UCSD-AML1 (cell line): ENCODE measurements at regions not wholly inside any gene's neighbourhood (a gene's known extent, or its start where the extent isn't known, plus 50 kb on each side); places are given as distances from the start of the nearest gene placed in this dataset.

Experiments
- DNase-seq: peaks from one replicate; lab custom pipeline; 2025; ENCODE audit not compliant: unreplicated experiment; lab: John Stamatoyannopoulos, UW

DNA sequence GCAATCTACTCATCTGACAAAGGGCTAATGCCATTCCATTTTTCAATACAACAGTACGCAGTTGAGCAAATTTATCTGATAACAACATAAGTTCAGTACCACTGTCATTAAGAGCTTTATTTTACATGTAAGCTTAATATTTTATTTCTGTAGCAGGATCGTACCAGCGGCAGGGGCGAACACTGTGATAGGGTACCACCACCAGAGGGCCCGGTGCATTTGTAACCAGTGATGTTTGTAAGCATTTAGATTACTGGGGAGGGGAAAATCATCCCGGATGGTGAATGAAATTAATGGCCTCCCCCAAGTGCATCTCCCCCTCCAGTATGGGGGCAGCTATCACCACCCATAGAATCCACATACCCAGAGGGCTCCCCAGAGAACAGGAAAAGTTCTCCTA is 179.0 kb downstream of the ADGRA3 start:
- no peak for DNase-seq

GRCh38 chr4:22334155-22334554 is 181.7 kb downstream of the ADGRA3 start:
- DNase-seq = no peak

GRCh38 chr4:22324422-22324821 is 191.4 kb downstream of the ADGRA3 start:
- DNase-seq = no peak

DNA sequence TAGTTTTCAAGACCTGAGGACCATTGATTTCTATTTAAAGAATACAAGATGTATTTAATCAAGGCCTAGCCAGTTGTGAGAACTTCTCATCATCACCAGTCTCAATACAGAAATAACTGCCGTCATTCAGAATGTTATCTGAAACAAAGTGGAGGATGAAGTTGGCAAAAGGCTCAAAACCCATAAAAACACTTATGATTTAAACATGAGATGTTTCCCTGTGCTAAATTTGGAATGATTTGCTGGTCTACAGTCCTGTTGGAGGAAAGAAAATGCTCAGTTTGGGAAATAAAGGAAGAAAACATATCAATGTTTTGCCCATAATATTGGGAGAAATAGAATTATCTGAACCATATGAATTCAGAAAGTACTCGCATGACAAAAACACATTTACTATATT is 192.2 kb downstream of the ADGRA3 start:
- DNase-seq = no peak

GRCh38 chr4:22322996-22323395 is 192.9 kb downstream of the ADGRA3 start:
- DNase-seq = no peak

- DNase-seq = no peak
Observed at GRCh38 chr4:22315628-22316027, 200.2 kb downstream of the ADGRA3 start.

- no peak for DNase-seq
Observed at GRCh38 chr4:22313976-22314375, 201.9 kb downstream of the ADGRA3 start.

- no peak for DNase-seq
Observed at GRCh38 chr4:22312113-22312512, 203.8 kb downstream of the ADGRA3 start.

DNA sequence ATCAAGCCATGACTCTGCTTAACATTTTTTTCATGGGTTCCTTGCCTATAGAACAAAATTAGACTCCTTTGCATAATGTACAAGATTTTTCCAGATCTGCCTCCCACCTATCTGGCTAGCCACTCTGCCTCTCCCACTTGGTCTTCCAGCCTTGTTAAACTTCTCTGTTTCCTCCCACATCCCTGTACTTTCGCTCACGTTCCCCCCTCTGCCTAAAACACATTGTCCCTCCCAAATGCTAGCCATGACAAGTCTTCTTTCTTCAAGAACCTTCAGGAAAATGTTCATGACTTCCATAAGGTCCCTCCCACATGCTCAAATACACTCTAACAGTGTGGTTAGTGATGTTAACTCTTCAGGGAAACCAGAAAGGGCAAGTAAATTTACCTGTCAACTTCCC is 214.6 kb downstream of the ADGRA3 start:
- DNase-seq = no peak

GRCh38 chr4:22299678-22300077 is 216.2 kb downstream of the ADGRA3 start:
- no peak for DNase-seq

- DNase-seq = no peak
Observed at GRCh38 chr4:22287631-22288030, 228.2 kb downstream of the ADGRA3 start.

DNA sequence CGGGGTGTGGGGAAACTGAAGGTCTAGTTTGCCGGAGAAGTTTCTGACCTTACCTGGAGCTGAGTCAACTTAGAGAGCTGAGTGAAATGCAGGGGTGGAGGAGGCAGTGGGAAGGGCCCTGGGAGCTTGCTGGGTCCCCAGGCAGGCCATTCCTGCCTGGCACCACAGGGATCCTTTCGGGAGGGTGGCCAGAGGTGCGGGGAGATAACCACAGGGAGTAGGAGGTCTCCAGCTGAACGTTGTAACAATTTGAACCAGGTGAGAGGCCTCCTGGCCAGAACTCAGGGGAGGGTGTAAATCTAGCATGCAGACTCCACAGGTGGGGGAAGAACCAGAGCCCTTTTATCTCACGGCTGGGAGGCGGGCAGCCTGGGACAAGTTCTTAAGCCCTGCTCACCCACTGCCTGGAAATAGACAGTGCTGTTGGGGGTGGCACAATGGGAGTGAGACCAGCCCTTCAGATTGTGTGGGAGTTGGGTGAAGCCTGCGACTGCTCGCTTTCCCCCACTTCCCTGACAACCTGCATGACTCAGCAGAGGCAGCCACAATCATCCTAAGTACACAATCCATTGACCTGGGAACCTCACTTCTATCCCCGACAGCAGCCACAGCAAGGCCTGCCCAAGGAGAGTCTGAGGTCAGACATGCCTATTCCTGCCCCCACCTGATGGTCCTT is 247.4 kb downstream of the ADGRA3 start:
- DNase-seq = no peak

GRCh38 chr4:22264261-22264660 is 251.6 kb downstream of the ADGRA3 start:
- DNase-seq = no peak

- no peak for DNase-seq
Observed at GRCh38 chr4:22253431-22253830, 262.4 kb downstream of the ADGRA3 start.

DNA sequence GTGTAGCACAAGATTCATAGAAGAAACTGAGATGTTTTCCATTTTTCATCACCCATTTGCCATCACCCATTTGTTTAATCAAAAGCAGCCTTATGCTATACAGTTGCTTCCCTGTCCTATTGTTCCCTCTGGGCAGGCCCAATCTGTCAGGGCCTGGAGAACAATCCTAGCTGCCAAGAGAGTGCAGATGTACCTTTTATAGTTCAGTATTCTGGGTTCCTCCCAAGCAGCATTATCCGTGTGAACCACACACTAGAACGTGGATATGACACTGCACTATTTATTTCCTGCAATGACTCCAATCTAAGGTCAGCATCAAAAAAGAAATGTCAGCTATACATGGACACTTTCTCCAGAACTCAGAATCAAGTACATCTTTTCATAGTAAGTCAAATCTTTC is 269.0 kb downstream of the ADGRA3 start:
- no peak for DNase-seq

DNA sequence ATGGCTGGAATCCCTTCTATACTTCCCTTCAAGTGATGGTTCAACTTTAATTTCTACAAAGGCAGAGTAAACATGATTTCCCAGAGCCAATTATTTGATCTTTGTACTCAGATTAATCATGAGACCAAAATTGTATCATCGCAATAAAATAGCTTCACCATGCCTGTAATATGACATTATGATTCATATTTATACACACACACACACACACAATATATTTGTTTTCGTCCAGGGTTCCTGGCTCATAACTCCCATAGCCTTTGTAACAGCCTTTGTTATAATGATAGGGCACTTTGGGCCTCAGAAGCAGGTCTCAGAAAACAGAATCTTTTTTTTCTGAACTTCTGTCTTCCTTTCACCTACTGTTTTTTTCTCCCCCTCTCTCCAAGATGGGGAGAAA is 270.6 kb downstream of the ADGRA3 start:
- DNase-seq = no peak

DNA sequence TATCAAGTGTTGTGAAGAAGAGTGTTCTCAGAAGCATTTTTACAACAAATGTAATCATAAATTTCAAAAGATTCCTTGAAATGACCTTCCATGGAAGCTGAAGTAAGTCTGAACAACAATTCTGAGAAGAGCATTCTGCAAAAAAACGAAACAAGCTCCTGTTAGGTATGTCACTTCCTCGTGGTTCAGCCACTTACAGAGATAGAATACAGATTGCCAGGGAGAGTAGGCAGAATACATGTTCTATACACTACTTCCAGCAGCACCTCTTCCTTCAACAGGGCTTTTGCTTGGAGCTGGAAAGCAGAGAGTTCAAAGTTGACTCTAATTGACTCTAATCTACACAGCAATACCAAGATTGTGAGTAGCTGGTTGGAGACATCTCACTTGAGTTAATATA is 274.5 kb downstream of the ADGRA3 start:
- no peak for DNase-seq

- no peak for DNase-seq
Observed at GRCh38 chr4:22240814-22241213, 275.1 kb downstream of the ADGRA3 start.

- DNase-seq = no peak
Observed at GRCh38 chr4:22238742-22239141, 277.1 kb downstream of the ADGRA3 start.

DNA sequence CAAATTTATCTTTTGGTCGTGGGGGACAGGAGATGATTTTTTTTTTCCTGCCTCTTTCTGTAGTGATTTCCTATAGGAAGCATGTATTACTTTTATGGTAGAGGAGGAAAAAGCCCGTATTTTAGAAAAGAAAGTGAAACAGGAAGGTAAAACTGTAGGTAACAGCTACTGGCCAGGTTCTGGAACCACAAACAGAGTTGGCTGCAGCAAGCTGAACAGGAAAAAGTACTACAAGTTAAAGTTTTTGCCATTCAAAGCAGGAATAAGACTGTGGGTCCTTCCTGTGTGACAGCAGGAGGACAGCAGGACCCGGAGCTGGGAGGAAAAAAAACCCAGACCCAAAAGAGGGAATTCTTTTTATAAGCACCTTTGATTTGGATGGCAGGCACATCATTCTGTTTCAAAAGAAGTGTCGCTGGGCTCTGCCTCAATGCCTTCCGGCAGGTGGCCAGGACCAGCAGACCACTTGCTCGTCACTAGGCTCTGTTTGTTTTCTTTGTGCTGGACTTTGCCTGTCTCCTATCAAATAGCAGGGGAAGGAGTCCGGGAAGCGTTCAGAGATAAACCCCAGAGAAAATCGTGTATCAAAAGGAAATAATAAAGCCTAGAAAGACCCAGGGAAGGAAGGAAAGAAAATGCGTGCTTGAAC is 277.9 kb downstream of the ADGRA3 start:
- no peak for DNase-seq

DNA sequence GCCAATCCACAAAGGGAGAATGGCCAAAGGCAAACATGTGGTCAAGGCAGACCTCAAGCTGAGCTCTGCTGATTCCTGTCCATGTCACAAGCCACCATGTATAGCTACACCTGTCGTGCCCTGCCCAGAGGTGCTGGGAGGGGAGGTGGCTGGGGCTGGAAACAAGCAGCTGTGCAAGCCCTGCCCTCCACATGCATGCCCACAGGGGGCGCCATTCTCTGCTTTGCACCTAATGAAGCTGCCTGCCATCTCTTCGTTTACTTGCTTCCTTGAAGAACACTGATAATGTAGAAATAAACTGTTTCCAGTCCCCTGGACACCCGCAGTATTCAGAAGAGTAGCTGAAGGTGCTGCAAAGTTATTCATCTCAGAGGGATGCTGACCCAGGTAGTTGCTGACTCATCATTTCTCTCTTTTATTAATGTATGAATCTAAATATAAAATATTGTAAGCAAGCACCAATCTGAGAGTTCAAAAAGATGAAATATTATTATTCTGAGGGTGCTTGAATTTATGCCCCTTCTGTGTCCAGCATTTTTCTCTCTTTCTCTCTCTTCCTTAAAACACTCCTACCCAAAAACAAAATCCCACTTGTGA is 278.6 kb downstream of the ADGRA3 start:
- peak; percentile 63 for DNase-seq

GRCh38 chr4:22235698-22236097 is 280.2 kb downstream of the ADGRA3 start:
- DNase-seq = no peak

DNA sequence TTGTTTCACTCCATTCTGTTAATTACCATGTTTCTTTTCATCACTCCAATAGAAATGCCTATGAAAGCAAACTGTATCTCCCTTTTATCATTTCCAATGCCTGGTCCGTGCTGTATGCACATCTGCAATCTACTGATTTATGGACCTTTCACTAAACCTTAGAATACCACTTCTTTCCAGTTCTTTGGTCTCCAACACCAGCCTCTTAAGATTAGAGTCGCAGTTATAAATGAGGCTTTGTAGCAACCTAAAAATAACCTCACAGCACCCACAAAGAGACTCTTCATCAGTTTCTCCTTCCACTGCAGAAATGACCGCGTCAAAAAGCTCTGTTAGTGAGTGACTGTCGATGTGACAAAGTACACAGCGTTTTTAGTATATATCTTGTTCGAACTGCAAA is 282.6 kb downstream of the ADGRA3 start:
- no peak for DNase-seq
